ENCODE measurements at regions not wholly inside any gene's neighbourhood (a gene's known extent, or its start where the extent isn't known, plus 50 kb on each side); places are given as distances from the start of the nearest gene placed in this dataset.
"Not testable (repeated sequence)": the region's sequence is repeated elsewhere in the genome, so short reads cannot be mapped to it uniquely, and the experiment has no call there.

DNA sequence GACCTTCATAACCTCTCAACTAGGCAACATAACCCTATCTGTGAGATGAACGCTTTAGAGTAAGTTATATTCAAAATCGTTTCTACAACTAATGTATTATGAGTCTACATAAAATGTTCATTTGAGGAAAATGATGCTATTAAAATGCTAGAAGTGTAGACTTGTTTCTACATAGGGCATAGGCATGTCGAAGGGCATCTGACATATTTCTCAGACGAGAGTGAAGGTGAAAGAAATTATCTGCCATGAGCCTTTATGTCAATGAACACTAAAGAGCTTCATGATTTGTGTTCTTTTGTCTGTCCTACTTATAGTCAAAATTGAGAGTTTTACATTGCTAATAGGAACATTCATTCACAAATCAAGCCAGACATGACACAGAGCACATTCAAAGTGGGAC, 811.8 kb downstream of the RAB28 start:
- no peak for DNase-seq

DNA sequence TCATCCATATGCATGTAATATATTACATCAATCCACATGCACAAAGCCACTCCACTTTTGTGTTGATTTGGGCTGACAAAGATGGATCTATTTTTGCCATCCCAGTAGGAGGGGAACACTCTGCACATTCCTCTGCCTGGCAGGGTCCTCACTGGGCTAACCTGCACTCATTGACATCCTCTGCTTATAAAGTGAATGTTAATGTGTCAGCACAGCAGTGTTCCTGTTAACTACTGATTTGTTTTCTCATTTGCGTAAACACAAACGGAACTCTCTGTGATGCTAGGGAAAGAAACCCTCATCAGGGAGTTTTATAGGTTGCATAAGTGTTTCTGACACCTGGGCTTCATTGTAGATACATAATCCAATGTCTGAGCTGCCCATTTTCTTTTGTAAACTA, 826.0 kb downstream of the RAB28 start:
- no peak for DNase-seq

DNA sequence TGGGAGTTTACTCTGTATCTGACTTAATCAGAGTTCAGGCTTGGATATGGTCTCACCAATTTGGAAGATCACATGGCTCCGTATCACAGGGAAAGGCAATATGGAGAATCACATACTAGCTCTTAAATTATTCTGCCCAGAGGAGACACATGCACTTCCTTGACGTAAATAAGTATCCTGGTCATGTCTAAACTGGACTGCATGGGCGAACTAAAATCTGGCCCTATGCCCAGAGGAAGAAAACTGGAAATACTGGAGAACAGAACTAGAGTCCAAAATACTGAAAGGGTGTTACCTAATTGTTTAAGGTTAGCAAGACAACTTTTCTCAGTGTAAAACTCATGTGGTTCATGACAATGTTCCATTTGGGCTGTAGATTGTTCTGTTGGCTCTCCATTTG, 832.3 kb downstream of the RAB28 start:
- DNase-seq, result no peak

DNA sequence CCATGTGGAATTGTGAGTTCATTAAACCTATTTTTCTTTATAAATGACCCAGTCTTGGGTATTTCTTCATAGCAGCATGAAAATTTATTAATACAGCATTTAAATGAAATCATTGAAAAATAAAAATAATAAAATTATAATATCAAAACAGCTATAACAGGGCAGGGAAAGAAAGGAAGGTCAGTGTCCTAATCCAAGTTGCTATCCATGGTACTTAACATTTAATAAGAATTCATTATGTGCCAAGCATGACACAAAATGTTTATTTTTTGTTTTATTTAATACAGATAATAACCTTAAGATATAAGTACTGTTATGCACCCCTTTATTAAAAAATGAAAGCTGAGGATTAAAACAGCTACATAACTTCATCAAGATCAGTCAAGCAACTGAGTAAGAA, 838.4 kb downstream of the RAB28 start:
- no peak for DNase-seq

DNA sequence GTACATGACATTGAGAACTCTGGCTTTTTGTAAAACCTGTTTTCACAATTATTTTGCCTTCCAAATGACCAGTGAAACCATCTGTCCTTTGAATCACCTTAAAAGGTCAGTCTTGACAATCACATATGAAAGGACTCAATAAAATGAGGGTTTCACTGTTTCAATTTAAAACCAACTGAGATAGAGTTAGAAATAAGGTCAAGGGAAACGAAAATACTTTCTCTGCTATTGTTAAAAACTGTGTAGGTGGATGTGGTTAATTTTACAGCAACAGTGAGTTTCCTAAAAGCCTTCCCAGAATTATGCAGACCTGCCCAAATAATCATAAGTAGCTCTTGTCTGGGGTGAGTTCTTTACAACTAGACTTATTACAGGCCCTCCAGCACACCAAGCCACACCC, 839.9 kb downstream of the RAB28 start:
- DNase-seq, result no peak

DNA sequence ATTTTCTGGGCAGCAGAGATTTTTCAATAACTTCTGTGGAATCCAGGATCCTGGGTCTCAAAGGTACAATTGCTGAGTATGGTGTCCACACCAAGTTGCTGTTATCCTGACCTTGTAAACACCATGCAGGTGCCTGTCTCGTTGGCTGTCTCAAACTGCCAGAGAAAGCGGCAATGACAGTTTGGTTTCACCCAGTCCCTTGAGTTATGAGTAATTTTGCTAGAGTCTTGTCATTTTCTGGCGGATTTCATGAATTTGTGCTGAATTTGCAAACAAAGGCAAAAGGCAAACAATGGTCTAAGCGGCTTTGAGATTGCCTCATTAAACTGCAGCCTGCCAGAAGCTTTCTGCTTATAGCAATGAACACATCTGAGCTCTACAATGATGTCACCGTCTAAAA, 847.9 kb downstream of the RAB28 start:
- no peak for DNase-seq

DNA sequence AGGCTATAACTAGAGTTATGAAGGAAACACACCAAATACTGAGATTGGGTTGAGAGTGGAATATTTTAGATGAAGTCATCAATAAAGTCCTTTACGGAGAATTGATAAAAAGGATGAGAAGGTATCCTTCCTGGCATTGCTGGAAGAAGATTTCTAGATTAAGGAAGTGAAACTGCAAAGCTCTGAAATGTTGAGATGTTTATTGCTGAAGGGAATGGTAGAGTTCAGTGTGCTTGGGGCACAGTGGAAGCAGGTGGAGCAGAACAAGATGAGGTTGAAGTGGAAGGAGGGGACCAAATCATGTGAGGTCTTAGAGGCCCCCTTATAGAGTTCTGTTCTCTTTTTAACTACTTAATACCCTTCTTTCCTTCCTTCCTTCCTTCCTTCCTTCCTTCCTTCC, 848.5 kb downstream of the RAB28 start:
- no peak for DNase-seq

DNA sequence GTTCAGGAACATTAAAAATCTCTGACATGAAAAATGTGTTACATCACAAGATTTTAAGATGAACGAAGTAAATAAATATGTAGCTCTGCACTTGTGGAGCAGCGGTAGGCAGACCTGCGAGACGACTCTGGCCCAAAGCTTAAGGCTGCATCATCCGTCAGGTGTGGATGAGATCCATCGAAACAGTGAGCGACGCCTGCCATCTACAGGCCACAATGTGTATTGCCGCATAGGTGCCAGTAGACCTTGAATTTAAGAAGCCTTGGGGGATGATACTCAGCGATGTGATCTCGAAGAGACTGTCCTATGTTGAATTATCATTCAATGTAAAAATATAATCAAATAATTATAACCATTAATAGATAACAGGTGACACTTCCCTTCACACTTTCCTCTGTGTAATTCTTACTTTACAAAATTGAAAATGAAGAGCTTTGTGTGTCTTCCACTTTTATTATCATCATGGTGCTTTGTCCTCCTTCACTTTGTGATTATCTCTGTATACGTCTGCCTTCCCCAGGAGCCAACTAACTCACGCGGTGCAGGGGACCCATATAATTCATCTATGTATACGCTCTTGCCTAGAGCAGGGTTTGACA, 851.0 kb downstream of the RAB28 start:
- peak; percentile 74 for DNase-seq

DNA sequence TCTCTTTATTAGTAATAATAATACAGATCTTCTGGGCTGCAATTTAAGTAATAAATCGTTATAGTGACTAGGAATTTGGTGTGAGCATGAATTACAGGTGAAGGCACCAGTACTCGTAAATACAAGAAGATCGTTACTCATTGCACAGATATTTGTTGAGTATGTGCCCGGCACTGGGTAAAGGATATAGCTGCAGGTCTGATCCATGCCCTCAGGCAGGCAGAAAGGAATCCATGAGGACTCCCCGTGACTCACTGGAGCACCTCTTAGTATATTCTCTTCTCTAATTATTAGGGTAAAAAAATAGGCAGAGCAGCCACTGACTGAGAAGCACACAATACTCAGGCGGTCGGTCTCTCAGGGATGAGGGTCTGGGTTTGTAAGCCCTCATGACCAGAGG, 868.3 kb downstream of the RAB28 start:
- DNase-seq, result no peak

DNA sequence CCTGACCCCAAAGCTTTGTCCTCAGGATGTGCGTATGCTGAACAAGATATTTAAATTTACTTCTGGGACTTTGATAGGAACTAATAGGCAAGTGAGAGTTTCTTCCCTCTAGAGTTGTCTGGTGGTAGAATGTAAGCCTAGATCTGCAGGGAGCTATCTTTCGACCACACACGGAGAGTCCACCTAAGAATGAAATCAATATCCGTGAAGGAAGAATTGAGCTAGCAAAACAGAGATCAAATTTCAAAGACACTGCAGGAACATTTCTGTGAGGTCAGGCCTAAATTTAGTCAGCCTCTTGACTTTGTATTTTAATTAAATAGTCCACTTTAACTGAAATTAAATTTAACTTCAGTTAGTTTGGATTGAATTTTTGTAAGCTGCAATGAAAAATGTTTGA, 871.3 kb downstream of the RAB28 start:
- DNase-seq, result no peak

DNA sequence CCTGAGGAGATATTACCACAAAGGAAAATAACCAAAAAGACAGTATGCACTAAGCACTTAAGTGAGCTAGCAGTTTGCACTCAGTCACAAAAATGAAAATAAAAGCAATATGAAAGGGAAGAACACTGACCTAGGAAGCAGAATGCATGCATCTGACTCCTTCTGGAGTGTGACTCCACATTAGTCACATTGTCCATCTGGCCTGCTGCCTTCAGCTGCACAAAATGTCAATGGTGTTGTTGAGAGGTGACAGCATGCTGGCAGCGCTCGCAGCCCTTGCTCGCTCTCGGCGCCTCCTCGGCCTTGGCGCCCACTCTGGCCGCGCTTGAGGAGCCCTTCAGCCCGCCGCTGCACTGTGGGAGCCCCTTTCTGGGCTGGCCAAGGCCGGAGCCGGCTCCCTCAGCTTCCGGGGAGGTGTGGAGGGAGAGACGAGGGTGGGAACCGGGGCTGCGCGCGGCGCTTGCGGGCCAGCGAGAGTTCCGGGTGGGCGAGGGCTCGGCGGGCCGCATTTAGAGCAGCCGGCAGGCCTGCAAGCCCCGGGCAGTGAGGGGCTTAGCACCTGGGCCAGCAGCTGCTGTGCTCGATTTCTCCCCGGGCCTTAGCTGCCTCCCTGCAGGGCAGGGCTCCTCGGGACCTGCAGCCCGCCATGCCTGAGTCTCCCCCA, 874.8 kb downstream of the RAB28 start:
- DNase-seq, result not testable (repeated sequence)

DNA sequence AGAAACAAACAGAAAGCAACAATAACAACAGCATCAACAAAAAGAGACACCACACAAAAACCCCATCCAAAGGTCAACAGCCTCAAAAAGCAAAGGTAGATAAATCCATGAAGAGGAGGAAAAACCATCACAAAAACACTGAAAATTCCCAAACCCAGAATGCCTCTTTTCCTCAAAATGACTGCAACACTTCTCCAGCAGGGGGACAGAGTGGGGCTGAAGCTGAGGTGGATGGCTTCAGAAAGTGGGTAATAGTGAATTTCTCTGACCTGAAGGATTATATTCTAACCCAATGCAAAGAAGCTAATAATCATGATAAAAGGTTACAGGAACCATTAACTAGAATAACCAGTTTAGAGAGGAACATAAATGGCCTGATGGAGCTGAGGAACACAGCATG, 888.2 kb downstream of the RAB28 start:
- no peak for DNase-seq

DNA sequence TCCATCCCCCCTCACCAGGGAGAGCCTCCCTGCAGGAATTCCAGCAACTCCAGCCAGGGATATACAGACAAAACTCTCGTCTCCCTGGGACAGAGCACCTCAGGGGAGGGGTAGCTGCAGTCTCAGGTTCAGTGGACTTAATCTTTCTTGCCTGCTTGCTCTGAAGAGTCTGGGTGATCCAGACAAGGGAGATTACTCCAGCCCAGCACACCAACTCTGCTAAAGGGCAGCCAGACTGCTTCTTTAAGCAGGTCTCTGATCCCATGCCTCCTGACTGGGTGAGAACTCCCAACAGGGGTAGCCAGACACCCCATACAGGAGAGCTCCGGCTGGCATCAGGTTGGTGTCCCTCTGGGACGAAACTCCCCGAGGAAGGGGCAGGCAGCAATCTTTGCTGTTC, 888.7 kb downstream of the RAB28 start:
- no peak for DNase-seq

DNA sequence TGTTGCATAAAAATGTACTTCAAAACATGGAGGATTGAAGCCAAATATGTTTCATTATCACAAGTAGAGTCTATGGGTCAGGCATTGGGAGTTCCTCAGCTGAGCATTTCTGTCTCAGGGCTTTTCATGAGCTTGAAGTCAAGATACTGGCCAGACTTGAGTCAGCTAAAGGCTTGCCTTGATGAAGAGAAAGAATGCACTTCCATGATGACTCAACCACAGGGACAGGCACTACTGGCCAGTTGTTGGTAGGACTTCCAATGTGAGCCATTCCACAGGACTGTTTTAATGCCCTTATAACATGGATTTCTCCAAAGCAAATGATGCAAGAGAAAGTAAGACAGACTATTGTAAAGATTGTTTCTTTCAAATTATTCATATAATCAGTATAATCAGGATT, 895.6 kb downstream of the RAB28 start:
- DNase-seq, result no peak

DNA sequence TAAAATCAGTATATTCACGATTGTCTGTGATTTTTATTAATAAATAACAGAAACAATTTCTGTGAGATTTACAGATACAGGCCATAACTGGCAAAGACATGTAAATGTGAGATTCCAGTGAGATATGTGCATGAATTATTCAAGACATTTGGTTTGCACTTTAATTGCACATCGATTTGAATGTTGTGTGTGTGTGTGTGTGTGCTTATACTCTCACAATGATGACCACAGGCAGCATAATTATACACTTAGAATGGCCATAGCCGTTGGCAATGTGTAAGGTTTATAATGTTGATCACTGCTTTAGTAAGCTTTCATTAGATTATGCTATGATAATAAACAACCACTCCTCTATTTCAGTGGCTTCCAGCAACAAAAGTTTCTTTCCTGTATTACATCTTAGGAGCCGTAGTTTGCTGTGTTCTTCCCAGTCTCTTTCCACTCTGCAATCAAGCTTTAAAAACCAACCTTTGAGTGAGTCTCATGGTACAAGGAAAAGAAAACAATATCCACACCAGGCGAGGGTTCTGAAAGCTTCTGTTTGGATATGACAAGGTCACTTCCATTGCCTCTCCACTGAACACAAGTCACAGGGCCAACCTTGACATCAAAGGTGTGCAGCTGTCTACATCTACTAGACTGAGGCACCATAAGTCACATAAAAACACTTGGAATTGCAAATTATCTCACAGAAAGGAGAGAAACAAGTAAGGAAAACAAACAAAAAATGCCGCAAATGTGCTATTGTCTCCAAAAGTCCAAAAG, 897.7 kb downstream of the RAB28 start:
- no peak for DNase-seq

DNA sequence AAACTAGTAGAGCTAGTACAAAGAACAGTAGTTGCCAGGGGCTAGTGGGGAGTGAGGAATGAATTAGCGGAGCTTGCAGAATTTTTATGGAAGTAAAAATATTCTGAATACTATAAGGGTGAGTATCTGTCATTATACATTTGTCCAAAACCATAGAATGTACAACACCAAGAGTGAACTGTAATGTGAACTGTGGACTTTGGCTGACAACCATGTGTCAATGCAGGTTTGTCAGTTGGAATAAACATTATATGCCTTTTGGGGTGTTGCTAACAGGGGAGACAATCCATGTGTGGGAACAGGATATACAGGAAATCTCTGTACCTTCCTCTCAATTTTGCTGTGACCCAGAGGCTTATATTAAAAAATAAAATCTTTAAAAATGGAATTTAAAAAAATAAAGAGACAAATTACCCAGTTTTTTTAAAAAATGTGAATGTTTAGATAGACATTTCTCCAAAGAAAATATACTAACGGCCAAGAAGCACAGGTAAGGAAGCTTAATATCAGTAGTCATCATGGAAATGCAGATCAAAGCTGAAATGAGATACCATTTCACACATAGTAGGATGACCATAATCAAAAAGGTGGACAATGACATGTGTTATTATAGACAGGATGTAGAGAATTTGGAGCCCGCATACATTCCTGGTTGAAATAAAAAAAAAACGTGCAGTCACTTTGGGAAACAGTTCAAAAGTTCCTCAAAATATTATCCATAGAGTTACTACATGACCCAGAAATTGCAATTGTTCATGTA, 899.8 kb downstream of the RAB28 start:
- no peak for DNase-seq

DNA sequence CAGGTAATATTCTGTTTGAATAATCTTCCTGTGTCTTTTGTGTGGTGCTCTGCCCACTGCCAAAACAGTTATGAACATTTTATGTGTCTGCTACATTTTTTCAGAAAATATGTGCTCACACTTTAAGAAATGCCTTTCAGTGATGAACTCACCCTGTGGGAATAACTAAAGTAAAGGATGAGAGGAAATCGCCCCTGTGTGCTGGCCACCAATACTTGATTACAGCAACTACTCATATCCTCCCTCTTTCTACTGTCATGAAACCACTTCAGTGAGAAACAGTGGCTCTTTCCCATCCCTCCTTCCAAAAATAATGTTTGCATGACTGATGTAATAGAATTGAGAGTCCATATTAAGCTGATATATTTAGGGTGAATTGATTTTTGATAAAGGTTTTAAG, 900.9 kb downstream of the RAB28 start:
- no peak for DNase-seq

DNA sequence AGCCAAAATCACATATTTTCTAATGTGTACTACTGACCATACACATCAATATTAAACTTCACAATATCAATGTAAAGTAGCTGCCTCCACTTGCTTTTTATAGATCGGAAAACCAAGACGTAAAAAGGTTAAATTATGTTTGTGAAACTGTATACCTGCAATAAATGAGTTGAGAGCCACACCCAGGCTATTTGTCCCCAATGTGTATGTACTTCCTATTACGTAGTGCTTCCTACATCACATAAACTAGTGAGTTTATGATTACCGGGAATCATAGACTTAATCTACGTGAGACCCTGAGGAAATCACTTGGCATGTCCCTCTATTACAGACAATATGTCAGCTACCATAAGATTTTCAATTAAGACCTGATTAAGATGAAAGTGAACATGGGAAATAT, 903.4 kb downstream of the RAB28 start:
- DNase-seq, result no peak

DNA sequence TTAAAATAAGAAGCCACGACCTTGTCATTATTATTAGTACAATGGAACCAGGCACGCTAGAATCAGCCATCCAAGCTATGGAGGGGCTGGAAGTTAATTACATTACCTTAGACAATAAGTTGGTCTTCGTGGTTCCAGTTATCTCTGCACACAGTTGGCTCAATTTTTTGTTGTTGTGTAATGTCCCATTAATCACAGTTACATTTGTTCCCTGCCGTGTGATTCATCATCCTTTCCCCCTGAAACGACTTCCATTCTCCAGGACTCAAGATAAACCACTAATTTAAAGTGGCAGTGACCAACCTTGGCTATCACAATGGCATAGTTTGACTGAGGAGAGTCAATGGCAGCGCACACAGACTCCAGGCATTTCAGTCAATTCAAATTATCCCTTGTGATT, 905.0 kb downstream of the RAB28 start:
- DNase-seq, result no peak

DNA sequence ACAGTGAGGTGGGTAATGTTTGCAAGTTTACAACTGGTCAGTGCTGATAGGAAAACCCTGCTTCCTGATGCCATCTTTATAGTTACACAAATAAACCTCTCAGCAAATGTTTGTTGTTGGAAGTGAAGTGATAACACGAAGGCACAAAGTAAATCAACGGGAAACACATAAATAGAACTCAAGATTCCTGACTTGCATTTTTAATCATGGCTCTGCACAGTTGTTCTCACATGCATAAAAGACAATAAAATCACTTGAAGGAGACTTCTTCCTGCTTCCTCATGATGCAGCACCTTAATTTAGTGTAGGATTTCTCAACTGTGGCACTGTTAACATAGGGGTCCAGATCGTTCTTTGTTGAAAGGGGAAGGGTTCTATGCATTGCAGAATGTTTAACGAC, 907.7 kb downstream of the RAB28 start:
- no peak for DNase-seq

DNA sequence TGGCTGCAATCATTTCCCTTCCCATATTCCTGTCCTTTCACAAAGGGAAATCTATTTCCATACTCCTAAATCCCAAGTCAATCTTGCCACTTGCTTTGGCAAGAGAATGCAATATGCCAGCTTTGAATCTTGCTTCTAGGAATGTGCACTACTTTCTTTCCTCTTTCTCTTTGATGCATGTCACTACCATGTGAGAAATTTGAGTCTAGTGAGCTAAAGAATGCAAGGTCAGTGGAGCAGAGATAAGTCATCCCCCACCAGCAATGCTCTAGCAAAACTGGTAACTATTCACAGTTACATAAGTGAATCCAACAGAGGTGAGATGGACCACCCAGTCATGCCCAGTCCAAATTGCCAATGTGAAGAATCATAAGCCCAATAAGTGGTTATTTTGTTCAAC, 910.4 kb downstream of the RAB28 start:
- no peak for DNase-seq

DNA sequence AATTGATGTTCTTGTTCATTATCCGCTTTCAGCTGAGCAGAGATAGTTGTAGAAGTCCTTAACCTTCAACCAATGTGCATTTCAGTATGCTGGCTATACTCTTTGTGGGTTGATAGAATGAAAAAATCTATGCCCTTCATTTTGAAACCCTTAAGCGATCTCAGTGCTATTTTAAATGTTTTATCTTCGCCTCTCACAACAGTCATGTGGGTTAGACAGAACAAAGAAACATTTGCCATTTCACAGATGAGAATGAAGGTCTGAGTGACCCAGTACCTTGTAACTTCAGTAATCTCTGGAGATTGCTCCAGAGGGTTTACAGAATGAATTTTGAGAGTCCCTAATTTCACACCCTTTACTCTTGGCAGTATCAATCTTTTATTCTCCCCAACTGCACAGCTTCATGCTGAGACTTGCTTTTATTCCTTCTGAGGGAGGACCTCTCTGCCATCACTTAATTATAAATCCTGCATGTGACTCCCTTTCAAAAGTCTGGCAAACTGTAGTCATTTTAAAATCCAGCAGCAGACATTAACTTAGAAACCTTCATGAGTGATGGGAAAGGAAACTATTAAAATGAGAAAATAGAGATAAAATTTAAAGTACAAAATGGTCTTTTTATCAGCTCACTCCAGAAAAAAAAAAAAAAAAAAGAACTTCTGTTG, 921.5 kb downstream of the RAB28 start:
- no peak for DNase-seq

DNA sequence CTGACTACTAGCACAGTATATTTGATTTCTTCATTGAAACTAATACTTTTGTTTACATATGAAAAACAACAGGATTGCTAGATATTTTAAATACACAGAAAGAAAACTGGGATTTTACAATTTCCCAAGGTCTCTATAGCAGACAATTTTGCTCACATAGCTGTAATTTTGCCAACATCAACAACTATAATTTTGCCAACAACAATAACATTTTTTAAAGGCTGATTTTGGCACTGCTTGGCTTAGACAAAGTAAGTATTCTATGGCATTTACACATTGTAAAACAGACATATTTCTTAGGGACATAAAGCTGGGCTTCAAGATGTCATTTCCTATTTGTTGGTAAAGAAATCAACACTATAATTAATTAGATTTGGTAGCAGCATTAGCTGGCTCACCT, 922.1 kb downstream of the RAB28 start:
- DNase-seq, result no peak

Data from hematopoietic multipotent progenitor cell treated with erythropoietin and hydrocortisone succinate and interleukin-3 and kit ligand, for 6 days (in vitro differentiated cells).